Activated naive CD4-positive, alpha-beta T cell treated with anti-CD3 and anti-CD28 coated beads, Interleukin-2, amount 50 U/mL, for 16 hours (primary cell): ENCODE measurements at regions not wholly inside any gene's neighbourhood (a gene's known extent, or its start where the extent isn't known, plus 50 kb on each side); places are given as distances from the start of the nearest gene placed in this dataset.

ENCODE experiments used
- DNase-seq: peaks from one replicate; pipeline ENCODE4 v3.0.0-alpha.2; 2020

- DNase-seq, result no peak
Observed at GRCh38 chr2:219772103-219772635, 144.7 kb downstream of the SLC4A3 start.

GRCh38 chr2:219772697-219773096, 145.3 kb downstream of the SLC4A3 start:
- DNase-seq, result no peak

GRCh38 chr2:219775506-219775905, 148.1 kb downstream of the SLC4A3 start:
- no peak for DNase-seq

GRCh38 chr2:219777388-219777787, 150.0 kb downstream of the SLC4A3 start:
- no peak for DNase-seq

DNA sequence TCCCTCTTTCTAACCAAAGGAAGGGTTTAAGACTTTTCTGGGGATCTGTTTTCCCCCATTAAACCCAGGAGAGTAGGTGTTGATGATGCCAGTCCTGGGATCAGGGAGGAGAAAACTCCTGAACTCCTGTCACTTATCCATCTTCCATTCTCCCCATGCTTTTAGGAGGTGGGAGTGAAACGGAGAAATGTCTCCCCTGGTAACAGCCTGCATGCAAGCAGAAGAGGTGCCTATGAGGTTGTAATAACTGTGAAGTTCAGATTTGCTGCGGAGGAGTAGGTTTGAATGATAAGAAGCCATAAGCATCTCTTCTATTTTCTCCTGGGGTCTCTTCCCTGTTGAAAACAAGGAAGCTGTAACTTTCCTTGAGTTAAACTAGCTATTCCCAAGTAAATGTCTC, 150.8 kb downstream of the SLC4A3 start:
- no peak for DNase-seq

DNA sequence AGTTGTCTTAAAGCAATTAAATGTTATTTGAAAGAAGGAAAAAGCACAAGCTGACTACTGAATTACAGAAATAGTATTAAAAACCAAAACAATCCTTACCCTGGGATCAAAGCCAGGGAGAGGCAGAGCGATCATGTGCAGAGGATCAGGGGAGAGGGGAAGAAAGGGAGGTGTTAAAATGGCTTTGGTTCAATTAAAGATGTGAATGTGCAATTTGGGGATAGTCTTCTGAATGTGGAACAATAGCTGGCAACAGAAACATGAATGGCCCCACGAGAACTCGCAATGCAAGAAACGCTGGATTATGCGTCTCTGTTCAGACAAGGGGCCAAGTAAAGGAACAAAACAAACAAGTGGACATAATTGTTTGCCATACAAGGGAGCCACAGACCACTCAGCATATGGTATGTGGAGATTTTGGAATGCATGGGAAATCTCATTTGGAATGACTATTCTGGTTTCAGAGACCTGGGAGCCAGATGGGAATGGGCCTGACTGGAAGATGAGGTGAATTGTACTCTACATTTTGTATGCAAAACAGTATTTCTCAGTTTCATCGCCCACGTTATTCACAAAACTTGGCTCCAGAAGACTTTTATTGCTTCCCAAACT, 155.4 kb downstream of the SLC4A3 start:
- no peak for DNase-seq

DNA sequence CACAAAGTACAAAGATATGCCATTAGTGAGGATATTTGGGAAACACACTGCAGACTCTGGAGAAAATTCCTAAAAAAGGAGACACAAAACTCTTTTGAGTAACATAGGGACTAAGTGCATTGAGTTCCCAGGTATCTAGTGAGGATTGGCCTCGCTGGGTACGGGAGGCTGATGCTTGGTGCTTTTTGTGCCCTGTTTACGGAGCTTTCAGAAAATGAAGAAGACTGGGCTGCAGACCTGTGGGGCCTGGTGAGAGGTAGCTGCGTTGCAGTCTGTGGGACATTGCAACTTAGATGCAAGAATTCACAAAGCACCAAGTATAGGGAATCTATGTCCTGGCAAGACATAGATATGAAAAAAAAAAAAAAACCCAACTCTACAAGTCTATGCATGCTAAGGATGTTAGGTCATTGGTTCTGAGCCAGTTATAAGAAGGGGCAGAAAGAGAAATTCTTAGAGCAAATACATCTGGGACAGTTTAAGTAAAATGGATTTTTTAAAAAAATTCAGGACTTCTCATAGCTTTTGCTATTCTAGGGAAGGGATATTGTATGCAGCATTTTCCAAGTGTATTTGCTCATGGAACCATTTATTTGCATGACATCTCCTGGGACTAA, 156.0 kb downstream of the SLC4A3 start:
- no peak for DNase-seq

GRCh38 chr2:219784178-219784577, 156.7 kb downstream of the SLC4A3 start:
- no peak for DNase-seq

DNA sequence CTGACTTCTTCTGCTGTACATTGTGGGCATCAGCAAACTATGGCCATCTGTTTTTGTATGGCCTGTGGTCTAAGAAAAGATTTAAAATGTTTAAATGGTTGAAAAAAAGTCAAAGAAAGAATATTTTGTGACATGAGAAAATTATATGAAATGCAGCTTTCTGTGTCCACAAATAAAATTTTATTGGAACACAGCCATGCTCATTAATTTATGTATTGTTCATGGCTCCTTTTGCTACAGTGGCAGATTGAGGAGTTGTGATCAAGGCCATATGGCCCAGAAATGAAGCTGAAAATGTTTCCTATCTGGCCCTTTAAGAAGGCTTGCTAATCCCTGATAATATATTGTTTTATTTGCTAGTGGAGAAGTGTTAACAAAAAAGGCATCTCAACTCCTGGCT, 162.0 kb downstream of the SLC4A3 start:
- DNase-seq, result no peak

- DNase-seq, result no peak
Observed at GRCh38 chr2:219792446-219792845, 165.0 kb downstream of the SLC4A3 start.

DNA sequence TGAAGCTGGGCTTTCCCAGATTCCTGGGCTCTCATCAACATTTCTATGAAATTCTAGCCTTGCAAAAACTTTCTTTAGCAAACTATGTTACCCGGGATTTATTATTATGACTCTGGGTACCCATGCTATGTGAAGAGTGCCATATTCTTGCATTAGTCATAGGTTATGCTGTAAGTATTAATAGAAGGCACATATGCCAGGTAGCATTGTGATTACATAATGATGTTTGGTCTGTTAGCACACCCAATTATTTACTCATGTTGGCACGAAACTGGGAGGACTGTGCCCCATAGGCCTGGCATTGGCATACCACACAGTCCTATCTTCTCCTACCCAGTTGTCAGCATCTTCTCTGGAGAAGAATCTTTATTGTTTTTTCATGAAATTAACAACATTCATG, 171.0 kb downstream of the SLC4A3 start:
- DNase-seq, result no peak

DNA sequence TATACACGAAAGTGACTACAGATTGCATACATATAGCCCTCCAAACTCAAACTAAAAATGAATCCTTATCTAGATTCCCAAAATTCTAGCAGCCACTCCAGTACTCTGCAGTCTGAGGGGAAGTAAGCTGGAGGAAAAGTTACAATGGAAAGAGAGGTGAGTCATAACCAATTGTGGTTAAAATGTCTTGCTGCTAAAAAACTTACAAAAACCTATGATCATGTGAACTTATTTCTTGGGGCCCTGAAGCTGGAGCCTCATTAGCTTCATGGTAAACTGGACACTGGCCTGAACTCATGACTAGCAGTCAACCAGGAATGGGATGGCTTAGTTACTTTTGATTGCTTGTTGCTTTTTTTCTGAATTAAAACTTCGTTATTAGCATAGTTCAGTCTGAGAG, 175.9 kb downstream of the SLC4A3 start:
- no peak for DNase-seq

- DNase-seq, result no peak
Observed at GRCh38 chr2:219810895-219811294, 183.5 kb downstream of the SLC4A3 start.

GRCh38 chr2:219812672-219813071, 185.2 kb downstream of the SLC4A3 start:
- DNase-seq, result no peak

GRCh38 chr2:219820767-219821166, 193.3 kb downstream of the SLC4A3 start:
- DNase-seq, result no peak

DNA sequence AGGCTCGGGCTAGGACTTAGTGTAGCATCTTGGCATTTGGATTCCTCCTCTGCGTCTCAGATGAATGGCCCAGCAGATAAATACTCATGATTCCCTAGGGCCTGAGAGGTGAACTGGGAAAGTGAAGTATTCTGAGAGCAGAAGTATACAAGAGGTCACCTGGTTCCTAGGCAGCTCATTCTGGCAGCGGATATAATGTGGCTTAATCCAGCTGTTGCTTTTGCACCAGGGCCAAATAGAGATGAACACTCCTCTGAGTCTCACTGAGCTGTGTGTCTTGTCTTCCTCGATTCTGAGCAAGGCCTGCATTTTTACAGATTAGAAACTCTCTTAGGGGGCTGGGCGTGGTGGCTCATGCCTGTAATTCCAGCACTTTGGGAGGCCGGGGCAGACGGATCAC, 196.1 kb downstream of the SLC4A3 start:
- DNase-seq, result no peak

DNA sequence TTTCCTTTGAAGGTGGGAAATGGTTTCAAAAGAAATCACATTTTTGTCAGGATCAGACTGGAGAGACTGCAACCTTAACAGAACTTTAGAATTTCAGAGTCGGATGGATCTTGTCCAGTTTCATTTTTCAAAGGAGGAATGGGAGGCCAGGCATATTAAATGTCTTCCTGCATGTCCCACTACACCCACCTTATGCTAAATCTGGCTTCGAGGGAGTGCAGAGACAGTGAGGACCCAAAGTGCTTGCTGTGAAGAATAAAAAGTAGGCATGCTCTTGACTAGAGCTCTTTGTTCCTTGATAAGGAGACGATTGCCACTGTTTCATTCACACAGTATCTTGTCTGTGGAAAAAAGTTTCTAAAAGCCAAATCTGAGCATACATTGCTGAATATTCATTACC, 197.6 kb downstream of the SLC4A3 start:
- no peak for DNase-seq

DNA sequence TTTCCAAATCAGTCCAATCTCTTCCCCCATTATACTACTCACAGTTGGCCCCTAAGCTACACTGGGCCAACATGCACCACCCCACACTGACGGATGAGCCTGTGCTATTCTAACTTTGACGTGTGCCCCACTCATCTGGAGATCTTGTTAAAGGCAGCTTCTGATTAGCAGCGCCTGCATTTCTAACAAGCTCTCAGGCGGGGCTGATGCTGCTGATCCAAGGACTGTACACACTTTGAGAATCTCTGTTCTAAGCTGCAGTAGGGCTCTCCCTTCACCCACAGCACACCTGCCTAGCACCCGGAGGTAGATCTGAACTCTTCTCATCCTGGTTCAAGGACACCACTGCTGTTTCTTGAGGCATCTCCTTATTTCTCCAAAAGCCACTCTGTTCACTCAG, 200.7 kb downstream of the SLC4A3 start:
- no peak for DNase-seq

GRCh38 chr2:219829667-219830352, 202.4 kb downstream of the SLC4A3 start:
- DNase-seq, result no peak

- DNase-seq, result no peak
Observed at GRCh38 chr2:219830353-219830738, 202.9 kb downstream of the SLC4A3 start.

DNA sequence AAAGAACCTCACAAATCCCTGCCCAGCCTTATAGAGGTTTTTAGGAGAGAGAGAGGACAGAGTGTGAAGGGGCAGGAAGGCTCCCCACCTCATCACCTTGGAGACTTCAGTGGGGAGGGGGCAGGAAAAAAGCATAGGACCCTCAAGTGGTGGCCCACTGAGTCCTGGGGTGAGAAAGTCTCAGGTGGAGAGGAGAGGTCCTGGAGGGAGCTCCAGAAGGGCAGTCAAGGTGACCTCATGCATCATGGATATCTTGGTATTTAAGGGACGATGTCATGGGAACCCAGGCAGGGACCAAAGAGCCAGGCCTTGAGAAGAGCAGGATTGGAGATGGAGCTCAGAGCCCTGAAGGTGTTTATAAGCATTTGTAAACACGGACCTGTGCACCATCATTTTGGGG, 204.5 kb downstream of the SLC4A3 start:
- DNase-seq, result no peak

GRCh38 chr2:219832904-219833303, 205.5 kb downstream of the SLC4A3 start:
- no peak for DNase-seq

DNA sequence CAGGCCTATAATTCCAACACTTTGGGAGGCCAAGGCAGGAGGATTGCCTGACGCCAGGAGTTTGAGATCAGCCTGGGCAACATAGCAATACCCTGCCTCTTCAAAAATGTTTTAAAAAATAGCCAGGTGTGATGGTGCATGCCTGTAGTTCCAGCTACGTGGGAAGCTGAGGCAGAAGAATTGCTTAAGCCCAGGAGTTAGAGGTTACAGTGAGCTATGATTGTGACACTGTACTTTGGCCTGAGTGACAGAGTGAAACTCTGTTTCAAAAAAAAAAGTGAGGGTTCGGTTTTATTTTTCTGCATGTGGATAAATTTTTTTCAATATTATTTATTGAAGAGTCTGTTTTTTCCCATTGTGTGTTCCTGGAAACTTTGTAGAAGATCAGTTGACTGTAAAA, 208.1 kb downstream of the SLC4A3 start:
- no peak for DNase-seq

DNA sequence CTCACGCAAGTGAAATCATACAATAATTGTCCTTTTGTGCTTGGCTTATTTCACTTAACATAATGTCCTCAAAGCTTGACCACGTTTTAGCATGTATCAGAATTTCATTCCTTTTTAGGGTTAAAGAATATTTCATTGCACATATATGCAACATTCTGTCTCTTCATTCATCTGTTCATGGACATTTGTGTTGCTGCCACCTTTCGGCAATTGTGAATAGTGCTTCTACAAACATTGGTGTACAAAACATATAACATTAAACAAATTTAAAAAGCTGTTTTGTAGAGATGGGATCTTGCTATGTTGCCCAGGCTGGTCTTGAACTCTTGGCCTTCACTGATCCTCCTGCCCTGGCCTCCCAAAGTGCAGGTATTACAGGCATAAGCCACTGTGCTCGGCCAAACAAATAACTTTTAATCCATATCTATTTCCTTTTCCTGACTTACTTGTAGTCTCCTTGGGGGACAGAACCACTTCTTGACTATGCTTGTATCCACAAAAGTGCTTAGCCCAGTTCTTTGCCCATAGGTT, 209.3 kb downstream of the SLC4A3 start:
- no peak for DNase-seq
